CD4-positive, alpha-beta T cell treated with Interferon gamma for 1 hour (primary cell): ENCODE measurements at regions not wholly inside any gene's neighbourhood (a gene's known extent, or its start where the extent isn't known, plus 50 kb on each side); places are given as distances from the start of the nearest gene placed in this dataset.

ENCODE experiments used
- DNase-seq: peaks from one replicate; pipeline ENCODE4 v3.0.0-alpha.2; 2020

DNA sequence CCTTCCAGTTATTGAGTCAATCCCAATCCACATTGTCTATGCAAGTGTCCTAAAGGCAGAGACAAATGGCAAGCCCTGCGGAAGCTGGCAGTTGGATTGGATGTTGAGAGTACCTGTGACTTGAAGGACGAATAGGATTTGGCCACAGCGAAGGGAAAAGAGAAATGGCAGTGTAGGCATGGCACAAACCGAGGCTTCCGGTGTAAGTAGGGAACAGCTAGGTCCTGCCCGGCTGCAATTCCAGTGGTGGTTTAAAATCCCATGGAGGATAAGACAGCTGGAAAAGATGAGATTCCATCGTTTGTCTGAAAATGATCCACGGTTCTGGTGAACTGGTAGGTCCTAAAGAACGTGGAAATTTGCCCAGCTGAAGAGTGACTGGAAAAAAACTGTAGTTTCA is 296.2 kb downstream of the TCERG1L start:
- DNase-seq, result no peak

DNA sequence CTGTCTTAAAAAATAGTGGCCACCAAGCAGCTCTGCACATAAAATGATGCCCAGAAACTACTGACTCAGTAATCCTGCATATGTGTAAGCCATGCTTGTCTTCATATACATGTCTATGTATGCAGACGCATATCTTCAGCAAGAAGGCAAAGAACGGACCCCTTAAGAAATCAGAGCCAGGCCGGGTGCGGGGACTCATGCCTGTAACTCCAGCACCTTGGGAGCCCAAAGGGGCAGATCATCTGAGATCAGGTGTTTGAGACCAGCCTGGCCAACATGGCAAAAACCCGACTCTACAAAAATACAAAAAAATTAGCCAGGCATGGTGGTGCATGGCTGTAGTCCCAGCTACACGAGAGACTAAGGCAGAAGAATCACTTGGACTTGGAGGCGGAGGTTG is 295.0 kb downstream of the TCERG1L start:
- no peak for DNase-seq

DNA sequence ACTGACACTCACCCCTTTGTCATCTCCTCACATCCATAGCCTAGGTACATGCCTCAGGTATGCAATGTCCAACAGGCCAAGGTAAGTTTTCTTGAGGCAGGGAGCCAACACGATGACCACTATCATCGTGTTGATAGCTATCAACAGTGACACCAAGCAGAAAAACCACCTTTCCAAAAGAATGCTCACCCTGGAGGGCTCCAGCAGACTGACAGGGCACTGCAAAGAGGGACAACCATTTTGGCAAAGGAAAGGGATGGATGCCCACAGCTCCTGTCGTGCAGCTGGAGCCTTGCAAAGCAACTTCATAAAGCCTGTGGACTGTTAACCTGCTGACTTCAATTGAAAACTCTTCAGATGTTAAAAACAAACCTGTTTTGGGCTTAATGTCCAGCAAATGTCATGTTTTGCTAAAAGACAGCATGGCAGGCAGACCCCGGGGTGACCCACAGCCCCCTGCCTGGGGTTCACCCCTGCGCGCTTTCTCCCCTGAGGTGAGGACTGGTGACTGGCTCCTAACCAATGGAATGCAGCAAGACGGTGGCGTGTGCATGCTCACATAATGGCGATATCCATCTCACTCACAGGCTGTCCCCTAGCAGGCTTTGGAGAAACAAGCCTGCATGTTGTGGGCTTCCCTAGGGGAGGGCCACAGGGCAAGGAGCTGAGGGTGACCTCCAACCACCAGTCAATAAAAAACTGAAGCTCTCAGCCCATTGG is 293.8 kb downstream of the TCERG1L start:
- no peak for DNase-seq

DNA sequence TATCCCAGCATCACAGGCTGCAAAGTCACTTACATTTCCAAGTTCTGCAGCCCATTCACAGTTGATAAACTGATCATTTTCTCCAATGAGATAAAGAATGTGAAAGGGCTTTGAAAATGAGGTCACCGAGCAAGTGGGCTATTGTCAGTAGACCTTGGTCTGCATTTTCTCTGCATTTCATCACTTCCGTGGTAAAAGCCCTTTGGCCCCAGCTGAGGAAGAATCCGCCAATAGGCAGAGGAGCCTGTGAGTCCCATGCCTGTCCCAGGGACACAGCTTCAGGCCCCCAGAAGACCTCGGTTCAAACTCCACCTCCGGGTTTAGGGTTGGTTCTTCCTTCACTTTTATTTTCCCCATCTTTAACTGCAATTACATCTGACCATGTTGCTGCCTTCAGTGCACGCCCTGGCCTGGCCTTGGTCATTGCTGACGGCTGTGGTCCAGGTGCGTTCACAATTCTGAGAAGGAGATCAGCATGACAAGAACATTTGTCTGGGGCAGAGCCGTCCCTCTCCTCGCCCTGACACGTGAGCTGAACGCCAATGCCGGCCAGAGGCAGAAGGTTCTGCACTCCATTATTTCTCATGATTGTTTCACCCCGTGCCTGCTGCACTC is 292.5 kb downstream of the TCERG1L start:
- DNase-seq, result no peak

DNA sequence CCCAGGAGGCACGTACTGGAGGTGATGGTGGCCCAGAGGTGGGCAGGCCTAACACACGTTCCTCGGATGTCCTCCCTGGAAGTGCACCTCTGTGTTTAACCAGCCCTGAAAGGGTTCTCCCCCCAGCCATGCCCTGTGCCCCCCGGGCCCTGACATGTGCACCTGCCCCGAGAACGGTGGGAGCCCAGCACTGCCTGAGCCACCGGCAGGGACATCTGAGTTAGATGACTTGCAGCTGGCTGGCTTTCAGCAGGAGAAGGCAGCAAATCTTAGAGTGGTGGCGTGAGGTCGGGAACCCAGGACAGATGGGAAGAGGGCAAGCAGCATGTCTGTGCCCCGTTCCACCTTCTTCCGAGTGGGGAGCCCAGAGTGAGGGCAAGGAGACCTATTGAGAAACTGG is 291.8 kb downstream of the TCERG1L start:
- DNase-seq, result no peak

DNA sequence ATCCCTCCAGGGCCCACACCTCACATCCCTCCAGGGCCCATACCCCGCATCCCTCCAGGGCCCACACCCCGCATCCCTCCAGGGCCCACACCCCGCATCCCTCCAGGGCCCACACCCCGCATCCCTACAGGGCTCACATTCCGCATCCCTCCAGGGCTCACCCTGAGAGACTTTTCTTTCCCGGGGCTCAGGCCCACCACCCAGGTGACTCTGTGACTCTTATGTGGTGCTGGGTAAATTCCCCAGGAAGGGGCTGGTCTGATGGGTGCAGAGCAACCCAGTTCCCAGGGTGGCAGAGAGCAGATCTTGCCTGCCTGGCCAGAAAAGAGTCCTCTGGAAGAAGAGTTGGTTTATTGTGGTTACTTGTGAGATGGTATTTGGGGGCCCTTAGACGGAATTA is 290.7 kb downstream of the TCERG1L start:
- no peak for DNase-seq

DNA sequence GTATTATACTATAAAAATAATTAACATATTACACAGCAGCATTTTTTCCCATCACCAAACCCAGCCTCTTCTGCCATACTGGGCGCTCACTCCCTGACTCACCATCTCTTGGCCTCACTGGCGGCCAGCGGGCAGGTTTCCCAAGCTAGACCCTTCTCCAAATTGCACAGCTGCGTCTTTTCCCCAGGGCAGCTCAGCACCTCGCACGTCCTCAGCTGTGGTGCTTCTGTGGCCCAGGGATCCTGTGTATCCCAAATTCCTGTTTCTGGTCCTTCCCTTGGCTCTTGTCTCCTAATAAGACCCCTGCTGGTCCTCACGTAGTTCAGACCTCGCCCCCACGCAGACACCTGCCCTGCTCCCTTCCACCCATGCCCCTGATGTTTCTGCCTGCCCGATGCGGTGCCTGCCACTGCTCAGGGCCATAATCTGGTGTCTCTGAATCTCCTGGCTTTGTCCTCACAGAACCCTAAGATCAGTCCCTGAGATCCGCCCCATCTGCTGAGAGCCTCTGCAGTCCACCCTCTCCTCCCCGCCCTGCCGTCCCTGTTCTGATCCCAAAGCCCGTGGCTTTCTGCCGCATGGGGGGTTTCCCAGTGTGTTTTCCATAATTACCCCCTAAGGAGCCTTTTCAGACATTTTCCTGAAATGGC is 290.1 kb downstream of the TCERG1L start:
- no peak for DNase-seq

DNA sequence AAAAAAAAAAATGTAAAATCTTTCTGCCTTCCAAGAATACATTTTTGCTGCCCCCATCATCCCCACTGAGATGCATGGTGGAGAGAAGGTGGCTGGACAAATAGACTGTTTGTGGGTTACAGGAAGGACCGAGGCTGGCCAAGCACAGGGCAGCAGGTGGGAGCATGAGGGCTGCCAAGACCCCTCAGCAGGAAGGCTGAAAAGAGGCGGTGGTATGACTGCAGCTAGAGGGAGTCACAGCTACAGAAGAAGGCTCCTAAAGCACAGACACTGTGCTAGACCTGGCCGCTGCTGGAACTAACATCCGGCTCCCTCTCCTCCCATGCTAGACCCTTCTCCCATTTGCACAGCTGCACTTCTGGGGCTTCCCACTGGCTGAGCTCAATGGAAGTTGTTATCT is 289.6 kb downstream of the TCERG1L start:
- no peak for DNase-seq

DNA sequence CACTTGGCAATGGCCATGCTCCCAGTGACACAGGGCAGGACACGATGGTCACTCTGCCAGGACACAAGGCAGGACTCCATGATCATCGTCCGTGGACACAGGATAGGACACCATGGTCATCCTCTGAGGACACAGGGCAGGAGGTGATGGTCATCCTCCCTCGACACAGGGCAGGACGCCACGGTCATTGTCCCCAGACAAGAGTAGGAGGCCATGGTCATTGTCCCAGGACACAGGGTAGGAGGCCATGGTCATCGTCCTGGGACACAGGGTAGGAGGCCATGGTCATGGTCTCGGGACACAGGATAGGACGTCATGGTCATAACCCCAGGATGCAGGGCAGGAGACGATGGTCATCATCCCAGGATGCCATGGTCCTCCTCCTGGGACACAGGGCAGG is 289.2 kb downstream of the TCERG1L start:
- no peak for DNase-seq

DNA sequence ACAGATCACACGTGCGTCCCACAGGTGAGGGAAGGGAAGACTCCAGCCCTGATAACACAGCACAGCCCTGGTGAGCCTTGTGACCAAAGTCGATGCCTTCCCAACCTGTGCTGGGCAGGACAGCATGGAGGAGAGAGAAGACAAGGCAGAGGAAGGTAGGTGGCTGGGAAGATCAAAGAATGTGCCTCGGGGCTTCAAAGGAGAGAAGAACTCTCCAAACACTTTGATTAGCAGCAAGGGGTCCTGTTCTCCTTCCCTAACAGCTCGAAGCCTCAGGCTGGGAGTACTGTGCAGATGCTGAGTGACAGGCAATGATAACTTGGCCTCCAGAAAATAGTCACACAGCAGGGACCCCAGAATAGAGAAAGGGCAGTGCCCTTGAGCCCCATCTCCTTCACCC is 288.5 kb downstream of the TCERG1L start:
- no peak for DNase-seq

DNA sequence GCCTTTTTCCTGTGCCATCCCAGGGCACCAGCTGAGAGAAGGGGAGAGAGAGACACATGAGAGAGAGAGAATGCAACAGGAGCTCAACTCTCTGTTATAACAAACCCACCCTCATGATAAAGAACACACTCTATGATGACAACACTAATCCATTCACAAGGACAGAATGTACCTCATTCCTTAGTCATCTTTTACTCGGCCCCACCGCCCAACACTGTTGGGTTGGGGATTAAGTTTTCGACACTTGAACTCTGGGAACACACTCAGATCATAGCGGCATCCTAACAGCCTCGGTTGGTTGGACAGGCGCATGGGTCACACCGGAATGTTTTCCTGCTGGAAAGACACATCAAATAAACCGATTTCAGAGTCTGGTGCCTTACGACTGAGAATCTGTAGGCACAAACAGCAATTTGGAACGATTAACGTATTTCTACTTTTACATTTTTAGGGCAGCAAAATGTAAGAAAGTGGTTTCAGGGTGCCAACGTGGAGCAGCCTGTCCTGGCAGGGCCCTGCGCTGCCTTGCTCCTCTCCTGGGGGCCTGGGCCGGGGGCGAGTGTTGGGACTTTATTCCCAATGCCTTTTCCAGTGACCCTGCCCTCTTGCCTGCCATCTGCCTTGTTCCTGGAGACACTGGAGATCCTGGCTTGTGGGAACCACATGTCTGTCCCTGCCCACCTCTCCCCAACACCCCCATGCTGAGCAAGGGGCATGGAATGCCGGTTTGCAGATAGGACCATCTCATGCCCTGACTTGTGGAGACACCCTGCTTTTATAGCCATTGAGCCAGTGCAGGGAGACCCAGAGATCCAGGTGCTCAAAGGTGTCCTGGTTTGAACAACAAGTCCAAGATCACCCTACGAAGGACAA is 287.0 kb downstream of the TCERG1L start:
- DNase-seq, result no peak

DNA sequence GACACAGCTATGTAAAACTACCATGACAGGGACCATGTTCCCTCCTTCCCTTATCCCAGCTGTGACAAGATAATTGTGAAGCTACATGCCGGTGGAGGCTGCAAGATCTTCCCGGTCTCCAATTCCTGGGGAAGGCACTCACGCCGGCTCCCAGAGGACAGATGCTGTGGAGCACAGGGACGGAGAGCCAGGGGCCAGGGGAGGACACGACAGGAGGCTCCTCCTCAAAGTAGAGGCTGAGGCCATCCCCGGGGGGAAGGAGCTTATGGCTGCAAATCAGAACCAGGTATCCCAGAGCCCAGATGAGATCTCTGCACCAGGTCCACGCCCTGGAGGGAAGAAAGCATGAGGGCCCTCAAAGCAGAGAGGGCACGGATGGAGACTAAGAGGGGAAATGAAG is 286.2 kb downstream of the TCERG1L start:
- DNase-seq, result no peak

DNA sequence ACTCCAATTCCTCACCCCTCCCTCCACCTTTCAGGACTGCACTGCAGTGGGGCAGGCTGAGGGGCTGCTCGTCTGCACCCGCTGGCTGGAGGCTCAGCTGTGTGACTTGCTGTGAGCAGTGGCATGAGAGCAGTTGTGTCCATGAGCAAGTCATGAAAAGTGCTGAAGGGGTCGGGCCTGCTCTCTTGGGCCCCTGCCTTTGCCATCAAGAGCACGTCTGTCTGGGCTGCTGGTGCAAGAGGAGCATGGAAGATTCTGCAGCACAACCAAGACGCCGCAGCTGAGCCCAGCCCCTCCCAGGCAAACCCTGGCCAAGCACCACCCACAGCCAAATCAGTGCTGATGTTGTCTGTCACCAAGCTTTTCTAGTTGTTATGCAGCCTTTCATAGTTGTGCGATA is 284.3 kb downstream of the TCERG1L start:
- no peak for DNase-seq

DNA sequence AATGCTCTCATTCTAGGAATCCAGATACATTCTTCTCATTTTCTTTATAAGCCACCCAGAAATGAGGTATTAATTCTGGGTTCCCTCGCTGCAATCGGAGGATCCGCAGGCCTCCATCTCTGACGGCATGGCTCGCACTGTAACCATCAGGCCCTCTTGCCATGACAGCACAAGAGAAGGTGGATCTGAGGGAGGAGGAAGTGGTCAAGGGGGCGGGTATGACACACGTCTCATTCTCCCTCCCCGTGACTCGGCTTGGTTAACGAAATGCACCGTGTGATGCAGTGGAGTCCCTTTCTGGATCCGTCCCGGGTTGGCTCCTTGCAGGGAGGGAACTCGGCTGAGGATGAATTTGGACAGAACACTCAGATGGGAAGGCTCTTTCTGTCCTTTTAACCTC is 280.2 kb downstream of the TCERG1L start:
- no peak for DNase-seq

DNA sequence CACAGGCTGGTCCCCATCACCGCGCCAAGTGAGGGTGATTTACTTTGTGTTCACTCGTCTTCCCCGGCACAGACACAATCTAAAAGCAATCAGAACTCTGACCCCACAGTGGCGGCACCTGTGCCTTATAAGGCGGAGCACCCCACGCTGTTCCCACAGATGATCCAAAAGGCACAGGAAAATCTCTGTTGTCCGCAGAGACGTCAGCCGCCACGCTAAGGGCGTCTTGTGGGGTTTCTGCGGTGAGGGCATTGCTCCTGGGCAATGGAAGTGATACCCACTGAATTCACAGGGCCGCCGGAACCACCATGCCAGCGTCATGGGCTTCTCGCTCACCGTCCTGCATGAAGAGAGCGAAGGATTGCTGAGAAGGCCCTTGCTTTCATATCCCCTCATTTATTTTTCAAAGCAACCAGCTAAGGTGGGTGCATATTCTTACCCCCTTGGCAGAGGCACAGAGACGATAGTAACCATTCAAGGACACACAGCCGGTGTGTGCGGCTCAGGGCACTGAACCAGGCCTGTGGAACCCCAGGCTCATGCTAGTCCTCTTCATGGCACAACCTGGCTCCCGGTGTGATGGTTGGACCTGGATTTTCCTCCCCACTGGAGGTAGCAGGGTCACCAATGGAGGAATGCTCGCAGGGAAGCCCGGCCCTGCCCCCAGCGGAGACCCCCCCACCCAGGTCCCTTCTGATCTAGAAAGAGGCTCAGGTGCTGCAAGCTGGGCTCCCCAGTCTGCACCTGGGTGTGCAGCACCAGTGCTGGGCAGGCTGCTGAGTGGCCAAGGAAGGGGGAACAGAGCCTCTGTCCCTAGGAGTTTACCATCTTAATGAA is 279.0 kb downstream of the TCERG1L start:
- no peak for DNase-seq

DNA sequence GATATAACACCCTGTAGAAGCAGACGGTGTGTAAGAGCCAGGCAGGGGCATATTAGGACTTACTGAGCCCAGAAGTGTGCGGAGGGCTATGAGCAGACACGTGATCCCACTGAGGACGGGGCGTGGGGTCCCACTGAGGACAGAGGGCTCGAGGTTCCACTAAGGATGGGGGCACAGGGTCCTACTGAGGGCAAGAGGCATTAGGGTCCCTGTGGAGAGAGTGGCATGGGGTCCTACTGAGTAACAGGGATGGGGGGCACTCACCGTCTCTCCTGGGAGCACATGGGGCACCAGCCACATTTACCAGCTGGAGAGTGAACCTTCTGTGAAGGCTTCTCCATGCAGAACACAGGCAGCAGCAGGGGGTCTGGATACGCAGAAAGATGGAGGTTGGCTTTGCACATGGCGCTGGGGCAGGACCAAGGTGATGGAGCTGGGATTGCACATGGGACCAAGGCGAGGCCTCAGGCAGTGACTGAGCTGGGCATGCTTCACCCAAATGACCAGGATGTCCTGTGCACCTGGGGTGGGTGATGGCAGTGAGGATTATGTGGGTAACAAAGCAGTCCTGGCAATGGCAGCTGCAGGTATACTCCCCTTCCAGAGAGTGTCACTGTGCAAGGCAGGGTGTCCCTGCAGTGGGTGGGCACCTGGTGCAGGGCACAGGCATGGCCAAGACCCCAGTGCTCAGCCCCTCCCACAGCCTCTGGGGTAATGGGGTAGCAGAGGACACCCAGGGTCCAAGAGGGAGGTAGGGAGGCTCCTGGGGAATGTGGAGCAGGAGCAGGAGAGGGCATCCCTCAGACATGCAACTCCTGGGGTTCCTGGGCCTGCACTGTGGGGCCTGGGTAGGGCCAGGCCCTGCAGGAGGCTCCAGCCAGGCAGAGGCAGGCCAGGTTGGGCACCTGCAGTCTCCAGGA is 278.1 kb downstream of the TCERG1L start:
- no peak for DNase-seq

DNA sequence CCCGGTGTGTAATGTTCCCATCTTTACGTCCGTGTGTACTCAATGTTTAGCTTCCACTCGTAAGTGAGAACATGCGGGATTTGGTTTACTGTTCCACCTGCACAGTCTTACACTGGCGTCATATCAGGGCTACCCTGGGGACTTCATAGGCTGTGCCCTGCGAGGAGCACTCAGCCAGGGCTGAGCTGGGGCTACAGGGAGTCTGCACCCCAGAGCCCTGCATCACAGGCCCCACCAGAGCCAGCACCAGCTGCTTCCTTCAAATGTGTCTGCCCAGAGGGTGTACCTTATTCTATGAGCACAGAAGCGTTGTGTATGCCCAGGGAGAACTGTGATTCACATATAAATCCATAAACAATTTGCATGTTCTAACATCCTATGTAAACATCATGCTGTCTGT is 277.1 kb downstream of the TCERG1L start:
- DNase-seq, result no peak

DNA sequence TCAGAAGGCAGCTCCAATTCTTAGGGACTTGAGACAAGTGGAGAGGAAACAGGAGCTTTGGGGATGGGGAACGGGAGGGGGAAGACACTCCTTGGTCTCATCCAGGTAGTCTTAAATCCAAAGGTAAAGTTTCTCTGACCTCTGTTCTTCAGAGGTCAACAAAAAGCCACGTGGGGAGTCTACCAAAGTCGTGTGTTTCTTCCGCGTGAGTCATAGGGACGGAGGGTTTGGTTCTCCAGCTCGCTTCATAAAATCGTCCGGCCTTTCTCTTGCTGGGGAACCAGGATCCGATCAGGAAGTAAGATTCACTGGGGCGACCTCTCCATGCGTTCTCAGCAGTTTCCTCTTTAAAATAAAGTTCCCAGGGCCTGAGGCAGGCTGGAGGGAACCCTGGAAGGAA is 275.7 kb downstream of the TCERG1L start:
- no peak for DNase-seq

DNA sequence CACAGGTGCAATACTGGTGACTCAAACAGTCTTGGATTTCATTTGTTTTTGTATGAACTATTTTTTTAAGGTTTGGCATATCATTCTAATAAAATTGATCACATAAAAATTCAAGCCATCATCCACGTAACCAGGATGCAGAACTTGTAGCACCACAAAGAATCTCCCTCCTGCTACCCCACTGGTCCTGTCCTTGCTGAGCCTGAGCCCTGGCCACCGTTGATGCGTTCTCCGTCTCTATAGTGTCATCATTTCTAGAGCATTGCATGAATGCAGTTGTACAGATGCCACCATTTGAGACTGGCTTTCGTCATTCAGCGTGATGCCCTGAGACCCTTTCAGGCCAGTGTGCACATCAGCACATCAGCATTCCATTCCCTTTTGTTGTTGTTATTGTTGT is 273.5 kb downstream of the TCERG1L start:
- DNase-seq, result no peak

DNA sequence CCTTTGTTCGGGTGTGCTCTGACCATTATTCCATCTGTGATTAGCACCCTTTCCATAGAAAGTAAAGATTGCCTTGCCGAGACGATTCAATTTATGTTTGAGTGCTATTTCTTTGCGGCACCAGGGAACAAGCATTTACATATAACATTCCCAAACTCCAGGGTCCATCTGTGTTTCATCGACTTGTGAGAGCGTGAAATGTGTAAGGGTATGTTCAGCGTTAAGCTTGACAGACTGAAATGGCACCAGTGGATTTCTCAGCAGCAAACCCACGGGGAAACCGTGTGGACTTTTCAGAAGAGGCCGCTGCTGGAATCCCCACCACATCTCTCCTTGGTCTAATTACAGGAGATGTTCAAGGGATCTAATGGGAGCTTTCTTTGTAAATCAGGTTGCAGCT is 270.5 kb downstream of the TCERG1L start:
- DNase-seq, result no peak

DNA sequence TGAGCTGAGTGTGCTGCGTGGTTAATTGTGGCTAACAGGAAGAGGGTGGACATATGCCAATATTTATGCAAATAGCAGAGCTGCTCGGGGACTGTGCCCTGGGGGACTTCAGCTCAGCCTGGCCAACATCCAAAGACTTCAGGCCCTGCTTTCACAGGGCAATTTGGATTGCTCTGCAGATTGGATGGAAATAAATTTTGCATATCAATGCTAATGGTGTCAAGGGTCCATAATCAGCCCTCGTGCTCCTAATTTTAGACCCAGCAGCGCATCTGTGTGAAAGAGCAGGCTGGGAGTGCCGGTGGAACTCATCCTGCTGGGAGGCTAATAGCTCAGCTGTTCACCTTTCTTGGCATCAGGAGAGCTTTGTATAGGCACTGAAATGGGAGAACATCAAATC is 270.1 kb downstream of the TCERG1L start:
- no peak for DNase-seq
